Endothelial cell (in vitro differentiated cells): ENCODE measurements at regions not wholly inside any gene's neighbourhood (a gene's known extent, or its start where the extent isn't known, plus 50 kb on each side); places are given as distances from the start of the nearest gene placed in this dataset.

ENCODE experiments used
- DNase-seq: peaks from one replicate; pipeline ENCODE4 v3.0.0; 2021; ENCODE audit warnings: low spot score
- H3K27ac Mint-ChIP-seq: one replicate; pipeline ENCODE4 v1.8.0; 2021; ENCODE audit warnings: mixed read lengths, inconsistent platforms; ENCODE audit not compliant: unreplicated experiment
- H3K27me3 Mint-ChIP-seq: one replicate; pipeline ENCODE4 v1.8.0; 2021; ENCODE audit warnings: mild to moderate bottlenecking, moderate library complexity, mixed read lengths, inconsistent platforms; ENCODE audit not compliant: unreplicated experiment
- H3K36me3 Mint-ChIP-seq: one replicate; pipeline ENCODE4 v1.8.0; 2021; ENCODE audit warnings: mild to moderate bottlenecking, low read depth, mixed read lengths, inconsistent platforms; ENCODE audit not compliant: unreplicated experiment
- H3K4me1 Mint-ChIP-seq: one replicate; pipeline ENCODE4 v1.8.0; 2021; ENCODE audit warnings: mild to moderate bottlenecking, mixed read lengths, inconsistent platforms; ENCODE audit not compliant: unreplicated experiment
- H3K4me3 Mint-ChIP-seq: one replicate; pipeline ENCODE4 v1.8.0; 2021; ENCODE audit warnings: mild to moderate bottlenecking, mixed read lengths, inconsistent platforms; ENCODE audit not compliant: unreplicated experiment
- H3K9me3 Mint-ChIP-seq: one replicate; pipeline ENCODE4 v1.8.0; 2021; ENCODE audit warnings: mixed read lengths, inconsistent platforms; ENCODE audit not compliant: unreplicated experiment
- CTCF ChIP-seq: fragments of 200-600 bp; sonication (generic); IDR thresholded peaks from one replicate; pipeline ENCODE4 v1.5.0; 2021; ENCODE audit warnings: antibody characterized with exemption; ENCODE audit not compliant: unreplicated experiment

DNA sequence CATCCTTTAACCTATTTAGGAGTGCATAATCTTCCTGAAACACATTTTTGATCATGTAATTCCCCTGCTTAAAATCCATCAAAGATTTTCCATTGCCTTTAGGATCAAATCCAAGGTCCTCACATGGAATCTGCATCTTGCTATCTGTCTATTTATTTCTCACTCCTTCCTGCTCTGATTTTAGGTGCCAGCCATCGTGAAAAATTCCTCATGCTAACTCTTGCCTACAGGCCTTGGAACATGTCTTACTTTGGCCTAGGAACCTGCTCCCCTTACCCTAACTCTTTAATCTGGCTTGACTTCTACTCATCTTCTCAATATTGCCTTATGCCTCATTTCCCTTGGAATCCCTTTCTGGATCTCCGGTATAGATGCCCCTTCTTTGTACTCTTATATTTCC is 1074.3 kb downstream of the TTLL7 start:
- DNase-seq, result no peak
- Mint-ChIP-seq H3K4me3 (no peak overlapping the region), H3K4me1 (peaks cover 28% of the 10 kb centered on the region), H3K27me3 (peaks cover 2% of the 10 kb centered on the region), H3K27ac (peak overlapping the region; percentile 3), H3K36me3 (no peaks in the 10 kb centered on the region), H3K9me3 (no peaks in the 10 kb centered on the region)
- TF ChIP-seq CTCF, result no peak

DNA sequence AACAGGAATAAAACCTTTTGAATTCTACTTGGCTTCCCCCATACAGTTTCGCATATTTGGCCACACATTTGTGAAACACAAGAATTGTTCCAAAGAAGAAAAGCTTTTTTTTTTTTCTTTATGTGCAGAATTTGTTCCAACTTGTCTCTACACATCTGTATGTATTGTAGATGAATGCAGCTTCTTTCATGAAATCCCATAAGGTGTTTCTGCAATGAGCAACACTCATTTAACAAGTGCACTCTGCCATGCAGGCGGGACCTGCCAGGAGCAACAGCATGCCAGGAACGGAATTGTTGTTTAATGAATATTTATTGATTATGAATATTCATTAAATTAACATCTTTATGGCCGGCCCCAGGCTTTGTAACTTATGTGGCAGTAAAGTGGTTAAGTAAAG is 1075.0 kb downstream of the TTLL7 start:
- H3K9me3 Mint-ChIP-seq, result no peaks in the 10 kb centered on the region
- TF ChIP-seq CTCF, result no peak
- no peak overlapping the region for H3K4me3 Mint-ChIP-seq
- H3K27ac Mint-ChIP-seq, result no peak overlapping the region
- no peak for DNase-seq
- peaks cover 31% of the 10 kb centered on the region for H3K4me1 Mint-ChIP-seq
- H3K27me3 Mint-ChIP-seq, result peaks cover 2% of the 10 kb centered on the region
- H3K36me3 Mint-ChIP-seq, result no peaks in the 10 kb centered on the region

DNA sequence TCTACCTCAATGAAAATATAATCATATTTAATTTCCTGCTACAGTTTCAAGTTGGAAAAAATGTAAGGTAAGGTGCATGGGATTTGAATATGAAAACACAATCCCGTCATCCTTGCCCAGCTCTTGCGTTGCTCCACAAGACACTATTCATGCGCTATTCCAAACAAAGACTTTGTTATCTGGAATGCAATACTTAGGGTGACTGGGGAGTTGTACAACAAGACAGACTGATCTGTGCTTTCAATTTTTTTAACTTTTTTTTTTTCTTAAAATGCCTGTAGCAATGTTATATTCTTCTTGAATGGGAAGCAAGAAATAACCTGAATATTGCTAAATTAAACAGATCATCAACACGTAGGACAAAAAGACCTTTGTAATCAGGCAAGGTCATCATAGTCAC is 1077.2 kb downstream of the TTLL7 start:
- no peaks in the 10 kb centered on the region for H3K36me3 Mint-ChIP-seq
- H3K9me3 Mint-ChIP-seq, result no peaks in the 10 kb centered on the region
- TF ChIP-seq CTCF, result no peak
- peaks cover 28% of the 10 kb centered on the region for H3K4me1 Mint-ChIP-seq
- H3K27me3 Mint-ChIP-seq, result peaks cover 2% of the 10 kb centered on the region
- no peak overlapping the region for H3K27ac Mint-ChIP-seq
- no peak for DNase-seq
- H3K4me3 Mint-ChIP-seq, result no peak overlapping the region

- Mint-ChIP-seq H3K4me3 (no peak overlapping the region), H3K9me3 (no peaks in the 10 kb centered on the region), H3K36me3 (no peaks in the 10 kb centered on the region), H3K27me3 (peaks cover 2% of the 10 kb centered on the region), H3K4me1 (peaks cover 28% of the 10 kb centered on the region), H3K27ac (peak overlapping the region; percentile 90)
- no peak for TF ChIP-seq CTCF
- no peak for DNase-seq
Measured at GRCh38 chr1:82920418-82921248, 1078.3 kb downstream of the TTLL7 start.

GRCh38 chr1:82919837-82920236 is 1079.1 kb downstream of the TTLL7 start:
- Mint-ChIP-seq H3K27me3 (peaks cover under 1% of the 10 kb centered on the region), H3K9me3 (no peaks in the 10 kb centered on the region), H3K36me3 (no peaks in the 10 kb centered on the region), H3K4me3 (no peak overlapping the region), H3K4me1 (peaks cover 29% of the 10 kb centered on the region), H3K27ac (peak overlapping the region; percentile 71)
- DNase-seq, result no peak
- TF ChIP-seq CTCF, result no peak
